ENCODE measurements at regions not wholly inside any gene's neighbourhood (a gene's known extent, or its start where the extent isn't known, plus 50 kb on each side); places are given as distances from the start of the nearest gene placed in this dataset.
"Not testable (repeated sequence)": the region's sequence is repeated elsewhere in the genome, so short reads cannot be mapped to it uniquely, and the experiment has no call there.

GRCh38 chr2:91422102-91422501, 2730.6 kb downstream of the RPIA start:
- intact Hi-C loops (cut with DNase I, micrococcal nuclease); DNase-seq; ATAC-seq: not testable (repeated sequence)

GRCh38 chr2:91427148-91427547, 2735.7 kb downstream of the RPIA start:
- intact Hi-C loops (cut with DNase I, micrococcal nuclease); ATAC-seq: not testable (repeated sequence)

DNA sequence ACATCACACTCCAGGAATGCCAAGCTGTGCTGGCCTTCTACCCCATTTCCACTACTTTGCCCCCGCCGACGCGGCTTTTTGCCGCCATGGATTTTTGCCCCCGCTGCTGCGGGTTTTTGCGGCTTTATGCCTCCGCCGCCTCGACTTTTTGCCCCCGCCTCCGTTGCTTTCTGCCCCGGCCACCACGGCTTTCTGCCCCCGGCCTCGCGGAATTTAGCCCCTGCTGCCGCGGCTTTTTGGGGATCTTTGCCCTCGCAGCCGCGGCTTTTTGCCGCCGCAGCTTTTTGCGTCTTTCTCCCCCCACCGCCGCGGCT, 2750.4 kb downstream of the RPIA start:
- intact Hi-C loops (cut with DNase I, micrococcal nuclease); DNase-seq; ATAC-seq: not testable (repeated sequence)

More at GRCh38 chr2:91427148-91427547, 2735.7 kb downstream of the RPIA start:
- not testable (repeated sequence) for DNase-seq

DNA sequence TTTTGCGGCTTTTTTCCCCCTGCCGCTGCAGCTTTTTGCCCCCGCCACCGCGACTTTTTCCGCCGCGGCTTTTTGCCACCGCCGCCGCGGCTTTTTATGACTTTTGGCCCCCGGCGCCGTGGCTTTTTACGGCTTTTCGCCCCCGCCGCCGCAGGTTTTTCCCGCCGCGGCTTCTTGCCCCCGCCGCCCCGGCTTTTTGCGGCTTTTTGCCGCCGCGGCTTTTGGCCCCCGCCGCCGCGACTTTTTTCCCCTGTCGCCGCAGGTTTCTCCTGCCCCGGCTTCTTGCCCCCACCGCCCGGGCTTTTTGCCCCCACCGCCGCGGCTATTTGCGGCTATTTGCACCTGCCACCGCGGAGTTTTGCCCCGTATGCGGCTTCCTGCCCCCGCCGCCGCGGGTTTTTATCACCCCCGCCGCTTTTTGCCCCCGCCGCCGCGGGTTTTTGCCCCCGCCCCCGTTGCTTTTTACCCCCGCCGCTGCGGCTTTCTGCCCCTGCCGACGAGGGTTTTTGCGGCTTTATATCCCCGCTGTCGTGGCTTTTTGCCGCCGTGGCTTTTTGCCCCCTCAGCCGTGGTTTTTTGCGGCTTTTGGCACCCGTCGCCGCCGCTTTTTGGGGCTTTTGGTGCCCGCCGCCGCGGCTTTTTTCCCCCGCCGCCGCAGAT, 2750.9 kb downstream of the RPIA start:
- intact Hi-C loops (cut with DNase I, micrococcal nuclease): no loop called here
- ATAC-seq (no peak), DNase-seq (peak in 1 of 2 donors; percentile 9)

GRCh38 chr2:91442906-91443729, 2751.6 kb downstream of the RPIA start:
- DNase-seq; intact Hi-C loops (cut with DNase I, micrococcal nuclease); ATAC-seq: not testable (repeated sequence)

DNA sequence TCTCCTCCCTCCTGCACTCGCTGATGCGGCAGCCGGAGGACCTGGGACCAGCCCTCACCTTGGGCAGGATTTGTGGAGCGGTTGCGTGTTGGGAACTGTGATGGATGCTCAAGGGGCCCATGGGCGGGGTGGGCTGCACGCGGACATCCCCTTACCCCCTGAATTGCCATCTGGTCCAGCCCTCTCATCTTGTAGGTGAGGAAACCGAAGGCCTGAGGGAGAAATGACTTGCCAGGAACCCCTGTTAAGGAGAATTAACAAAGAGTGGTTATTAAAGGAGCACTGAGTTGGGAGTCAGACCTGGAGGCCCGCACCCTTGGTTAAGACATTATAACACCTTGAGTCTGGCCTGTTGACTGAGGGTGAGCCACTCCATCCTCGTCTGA, 2752.2 kb downstream of the RPIA start:
- peak in 1 of 2 donors; percentile 2 for DNase-seq
- intact Hi-C loops (cut with DNase I, micrococcal nuclease); ATAC-seq: not testable (repeated sequence)

DNA sequence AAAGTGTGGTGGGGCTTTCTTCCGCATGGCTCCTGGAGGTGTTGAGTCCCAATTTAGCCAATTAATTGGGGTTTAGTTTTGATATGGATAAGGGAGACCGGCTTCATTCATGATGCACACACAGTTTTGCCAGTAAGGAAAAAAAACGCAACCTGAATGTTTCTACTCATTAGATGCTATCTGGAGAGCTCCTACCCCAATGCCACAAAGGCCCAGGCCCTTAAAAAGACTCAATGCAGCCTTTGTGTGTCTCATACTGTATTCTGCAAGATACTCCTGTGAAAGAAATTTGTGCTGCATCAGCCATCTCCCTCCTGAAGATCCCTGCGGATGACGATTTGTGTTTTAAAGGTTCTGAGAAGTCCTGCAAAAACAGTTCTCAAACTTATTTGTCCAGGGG, 2754.2 kb downstream of the RPIA start:
- DNase-seq; ATAC-seq; intact Hi-C loops (cut with DNase I, micrococcal nuclease): not testable (repeated sequence)

GRCh38 chr2:91446489-91446888, 2755.0 kb downstream of the RPIA start:
- ATAC-seq; DNase-seq; intact Hi-C loops (cut with DNase I, micrococcal nuclease): not testable (repeated sequence)

DNA sequence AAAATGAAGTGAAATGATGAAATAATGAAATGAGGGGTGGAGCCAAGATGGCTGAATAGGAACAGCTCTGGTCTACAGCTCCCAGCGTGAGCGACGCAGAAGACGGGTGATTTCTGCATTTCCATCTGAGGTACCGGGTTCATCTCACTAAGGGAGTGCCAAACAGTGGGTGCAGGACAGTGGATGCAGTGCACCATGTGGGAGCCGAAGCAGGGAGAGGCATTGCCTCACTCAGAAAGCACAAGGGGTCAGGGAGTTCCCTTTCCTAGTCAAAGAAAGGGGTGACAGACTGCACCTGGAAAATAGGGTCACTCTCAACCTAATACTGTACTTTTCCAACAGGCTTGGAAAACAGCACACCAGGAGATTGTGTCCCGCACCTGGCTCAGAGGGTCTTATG, 2755.4 kb downstream of the RPIA start:
- intact Hi-C loops (cut with DNase I, micrococcal nuclease); ATAC-seq; DNase-seq: not testable (repeated sequence)

DNA sequence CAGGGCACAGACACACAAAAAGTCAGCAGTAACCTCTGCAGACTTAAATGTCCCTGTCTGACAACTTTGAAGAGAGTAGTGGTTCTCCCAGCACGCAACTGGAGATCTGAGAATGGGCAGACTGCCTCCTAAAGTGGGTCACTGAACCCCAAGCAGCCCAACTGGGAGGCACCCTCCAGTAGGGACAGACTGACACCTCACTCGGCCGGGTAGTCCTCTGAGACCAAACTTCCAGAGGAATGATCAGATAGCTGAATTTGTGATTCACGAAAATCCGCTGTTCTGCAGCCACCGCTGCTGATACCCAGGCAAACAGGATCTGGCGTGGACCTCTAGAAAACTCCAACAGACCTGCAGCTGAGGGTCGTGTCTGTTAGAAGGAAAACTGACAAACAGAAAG, 2756.0 kb downstream of the RPIA start:
- not testable (repeated sequence) for DNase-seq, ATAC-seq

DNA sequence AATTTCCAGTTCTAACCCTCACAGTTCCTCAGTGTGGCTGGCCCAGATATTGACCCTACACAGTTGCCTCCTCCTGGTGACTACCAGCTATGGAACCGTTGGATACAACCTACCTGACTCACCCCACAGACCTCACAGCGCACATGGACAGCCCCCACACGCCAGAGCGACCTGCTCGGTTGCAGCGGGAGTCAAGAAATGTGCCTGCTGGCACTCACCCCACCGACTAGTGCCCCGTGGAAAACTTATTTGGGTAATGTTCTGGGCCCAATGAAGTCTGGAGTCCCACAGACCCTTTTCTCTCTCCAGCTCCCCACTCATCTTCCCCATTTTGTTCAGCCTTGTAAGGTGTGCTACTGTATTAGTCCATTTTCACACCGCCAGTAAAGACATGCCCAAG, 2770.8 kb downstream of the RPIA start:
- ATAC-seq; DNase-seq; intact Hi-C loops (cut with DNase I, micrococcal nuclease): not testable (repeated sequence)

More for the DNA sequence above, 2756.0 kb downstream of the RPIA start:
- intact Hi-C loops (cut with DNase I, micrococcal nuclease): not testable (repeated sequence)

DNA sequence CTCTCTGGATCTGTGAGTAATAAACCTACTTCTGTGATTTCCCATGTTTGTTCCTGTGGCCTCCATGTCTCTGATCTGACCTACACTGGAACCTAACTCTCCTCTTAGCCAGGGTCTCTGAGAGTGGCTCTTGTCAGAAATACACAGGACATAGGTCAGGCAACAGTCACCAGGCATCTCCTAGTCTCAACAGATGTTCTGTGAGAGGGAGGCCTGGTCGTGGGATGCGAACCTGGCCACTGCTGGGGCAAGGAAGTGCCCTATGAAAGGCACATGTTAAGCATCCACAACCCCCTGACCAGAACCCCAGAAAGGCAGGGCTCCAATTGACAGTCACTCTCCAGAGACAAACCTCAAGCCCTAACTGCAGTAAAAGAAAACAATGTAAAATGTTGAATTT, 2771.5 kb downstream of the RPIA start:
- ATAC-seq; intact Hi-C loops (cut with DNase I, micrococcal nuclease); DNase-seq: not testable (repeated sequence)

DNA sequence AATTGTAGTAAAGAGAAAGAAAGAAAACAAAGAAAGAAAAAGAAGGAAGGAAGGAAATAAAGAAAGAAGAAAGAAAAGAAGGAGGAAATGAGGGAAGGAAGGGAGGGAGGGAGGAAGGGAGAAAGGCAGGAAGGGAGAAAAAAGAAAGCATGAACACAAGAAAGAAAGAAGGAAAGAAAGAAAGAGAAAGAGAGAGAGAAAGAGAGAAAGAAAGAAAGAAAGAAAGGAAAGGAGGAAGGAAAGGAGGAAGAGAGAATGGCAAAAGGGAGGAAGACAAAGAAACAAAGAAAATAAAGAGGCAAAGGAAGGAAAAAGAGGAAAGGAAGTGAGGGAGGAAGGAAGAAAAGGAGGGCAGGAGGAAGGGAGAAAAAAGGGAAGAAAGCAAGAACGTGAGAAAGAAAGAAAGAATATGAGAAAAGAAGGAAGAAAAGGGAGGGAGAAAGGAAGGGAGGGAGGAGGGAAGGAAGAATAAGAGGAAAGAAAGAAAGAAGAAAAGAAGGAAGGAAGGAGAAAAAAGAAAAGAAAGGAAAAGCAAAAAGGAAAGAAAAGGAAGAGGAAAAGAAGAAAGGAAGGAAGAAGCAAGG, 2775.4 kb downstream of the RPIA start:
- DNase-seq; intact Hi-C loops (cut with DNase I, micrococcal nuclease); ATAC-seq: not testable (repeated sequence)

DNA sequence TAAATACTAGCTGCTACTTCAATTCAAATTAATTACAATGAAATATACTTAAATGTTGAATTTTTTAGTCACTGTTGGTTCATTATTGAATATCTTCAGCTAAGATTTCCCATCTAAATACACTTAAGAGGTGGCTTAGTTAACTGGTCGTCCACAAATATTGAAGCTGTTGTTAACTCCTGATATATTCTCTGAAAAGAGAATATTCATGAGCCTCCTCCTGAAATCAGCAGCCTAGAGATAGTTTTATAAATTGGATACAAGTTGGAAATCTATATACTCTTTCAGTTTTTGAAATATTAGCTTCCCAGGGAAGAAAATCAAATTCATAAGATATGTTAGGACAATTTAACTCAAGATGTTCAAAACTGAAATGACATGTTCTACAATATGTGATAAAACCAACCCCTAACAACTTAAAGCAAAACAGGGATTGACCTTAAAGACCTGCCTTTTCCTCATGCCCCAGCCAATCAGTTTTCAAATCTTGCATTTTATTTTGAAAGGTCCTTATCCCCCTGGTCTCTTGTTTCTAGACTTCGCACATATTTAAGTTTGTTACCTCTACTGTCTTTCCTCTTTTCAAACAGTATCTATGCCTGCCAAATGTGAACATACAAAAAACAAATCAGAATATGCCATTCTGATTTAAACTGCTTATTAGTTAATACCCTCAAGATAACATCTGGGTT, 2784.9 kb downstream of the RPIA start:
- DNase-seq; ATAC-seq; intact Hi-C loops (cut with DNase I, micrococcal nuclease): not testable (repeated sequence)

DNA sequence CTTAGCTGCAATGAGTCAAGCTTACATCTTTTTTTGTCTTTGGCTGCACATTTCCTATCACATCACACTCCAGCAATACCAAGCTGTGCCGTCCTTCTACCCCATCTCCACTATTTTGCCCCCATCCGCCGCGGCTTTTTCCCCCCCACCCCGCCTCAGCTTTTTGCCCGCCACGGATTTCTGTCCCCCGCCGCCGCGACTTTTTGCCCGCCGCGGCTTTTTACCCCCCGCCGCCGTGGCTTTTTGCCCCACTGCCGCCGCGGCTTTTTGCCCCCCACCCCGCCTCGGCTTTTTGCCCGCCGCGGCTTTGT, 2785.4 kb downstream of the RPIA start:
- DNase-seq; intact Hi-C loops (cut with DNase I, micrococcal nuclease): not testable (repeated sequence)

DNA sequence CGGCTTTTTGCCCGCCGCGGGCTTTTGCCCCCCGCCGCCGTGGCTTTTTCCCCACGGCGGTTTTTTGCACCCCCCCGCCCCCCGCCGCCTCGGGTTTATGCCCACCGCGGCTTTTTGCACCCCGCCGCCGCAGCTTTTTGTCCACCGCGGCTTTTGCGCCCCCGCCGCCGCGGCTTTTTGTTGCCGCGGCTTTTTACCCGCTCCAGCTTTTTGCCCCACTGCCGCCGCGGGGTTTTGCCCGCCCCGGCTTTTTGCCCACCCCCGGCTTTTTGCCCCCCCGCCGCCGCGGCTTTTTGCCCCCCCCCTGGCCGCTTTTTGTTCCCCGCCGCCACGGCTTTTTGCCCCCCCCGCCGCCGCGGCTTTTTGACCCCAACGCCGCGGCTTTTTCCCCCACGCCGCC, 2785.8 kb downstream of the RPIA start:
- DNase-seq; intact Hi-C loops (cut with DNase I, micrococcal nuclease); ATAC-seq: not testable (repeated sequence)

More for the DNA sequence above, 2785.4 kb downstream of the RPIA start:
- ATAC-seq: not testable (repeated sequence)

DNA sequence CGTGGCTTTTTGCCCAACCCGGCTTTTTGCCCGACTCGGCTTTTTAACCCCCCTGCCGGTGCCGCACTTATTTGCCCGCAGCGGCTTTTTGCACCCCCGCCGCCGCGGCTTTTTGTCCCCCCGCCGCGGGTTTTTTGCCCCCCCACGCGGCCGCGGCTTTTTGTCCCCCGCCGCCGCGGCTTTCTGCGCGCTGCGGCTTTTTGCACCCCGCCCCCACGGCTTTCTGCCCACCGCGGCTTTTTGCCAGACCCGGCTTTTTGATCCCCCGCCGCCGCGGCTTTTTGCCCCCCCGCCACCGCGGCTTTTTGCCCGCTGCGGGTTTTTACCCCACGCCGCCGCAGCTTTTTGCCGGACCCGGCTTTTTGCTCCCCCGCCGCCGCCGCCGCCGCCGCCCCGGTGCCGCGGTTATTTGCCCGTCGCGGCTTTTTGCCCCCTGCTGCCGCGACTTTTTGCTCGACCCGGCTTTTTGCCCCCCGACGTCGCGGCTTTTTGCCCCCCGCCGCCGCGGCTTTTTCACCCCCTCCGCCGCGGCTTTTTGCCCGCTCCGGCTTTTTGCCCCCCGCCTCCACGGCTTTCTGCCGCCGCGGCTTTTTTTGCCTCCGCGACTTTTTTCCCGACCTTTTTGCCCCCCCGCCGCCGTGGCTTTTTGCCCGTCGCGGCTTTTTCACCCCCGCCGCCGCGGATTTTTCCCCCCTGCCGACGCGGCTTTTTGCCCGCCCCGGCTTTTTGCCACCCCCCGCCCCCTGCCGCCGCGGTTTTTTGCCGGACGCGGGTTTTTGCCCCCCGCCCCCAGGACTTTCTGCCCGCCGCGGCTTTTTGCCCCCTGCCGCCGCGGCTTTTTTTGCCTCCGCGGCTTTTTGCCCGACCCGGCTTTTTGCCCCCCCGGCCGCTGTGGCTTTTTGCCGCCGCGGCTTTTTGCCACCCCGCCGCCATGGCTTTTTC, 2786.5 kb downstream of the RPIA start:
- intact Hi-C loops (cut with DNase I, micrococcal nuclease): no loop called here

More for the DNA sequence above, 2786.5 kb downstream of the RPIA start:
- peak in 1 of 2 donors; percentile 45 for DNase-seq
- peak; percentile 29 for ATAC-seq
